ENCODE measurements at regions not wholly inside any gene's neighbourhood (a gene's known extent, or its start where the extent isn't known, plus 50 kb on each side); places are given as distances from the start of the nearest gene placed in this dataset.

GRCh38 chr11:119880143-119880542, 151.1 kb upstream of the NECTIN1 start:
- DNase-seq: no peak

- DNase-seq: no peak
These were observed 150.0 kb upstream of the NECTIN1 start for GRCh38 chr11:119878990-119879389.

- DNase-seq: no peak
These were observed 147.8 kb upstream of the NECTIN1 start for GRCh38 chr11:119876841-119877240.

GRCh38 chr11:119875841-119876600, 147.0 kb upstream of the NECTIN1 start:
- no peak for DNase-seq

- DNase-seq: no peak
These were observed 145.7 kb upstream of the NECTIN1 start for GRCh38 chr11:119874660-119875238.

- no peak for DNase-seq
These were observed 144.9 kb upstream of the NECTIN1 start for GRCh38 chr11:119873761-119874421.

GRCh38 chr11:119872611-119873310, 143.8 kb upstream of the NECTIN1 start:
- DNase-seq: no peak

- no peak for DNase-seq
These were observed 136.7 kb upstream of the NECTIN1 start for GRCh38 chr11:119865661-119866156.

- DNase-seq: no peak
These were observed 135.8 kb upstream of the NECTIN1 start for GRCh38 chr11:119864836-119865235.

- no peak for DNase-seq
These were observed 135.0 kb upstream of the NECTIN1 start for GRCh38 chr11:119863851-119864601.

- DNase-seq: no peak
These were observed 134.2 kb upstream of the NECTIN1 start for GRCh38 chr11:119863236-119863635.

- no peak for DNase-seq
These were observed 132.2 kb upstream of the NECTIN1 start for GRCh38 chr11:119861160-119861559.

GRCh38 chr11:119860561-119861094, 131.6 kb upstream of the NECTIN1 start:
- no peak for DNase-seq

GRCh38 chr11:119859684-119860083, 130.7 kb upstream of the NECTIN1 start:
- no peak for DNase-seq

- no peak for DNase-seq
These were observed 129.3 kb upstream of the NECTIN1 start for GRCh38 chr11:119858288-119858687.

- no peak for DNase-seq
These were observed 127.9 kb upstream of the NECTIN1 start for GRCh38 chr11:119856681-119857485.

GRCh38 chr11:119855066-119855465, 126.1 kb upstream of the NECTIN1 start:
- DNase-seq: no peak

GRCh38 chr11:119854521-119854920, 125.5 kb upstream of the NECTIN1 start:
- DNase-seq: no peak

- no peak for DNase-seq
These were observed 124.8 kb upstream of the NECTIN1 start for GRCh38 chr11:119853581-119854360.

GRCh38 chr11:119852741-119853140, 123.7 kb upstream of the NECTIN1 start:
- DNase-seq: no peak
